ENCODE measurements at regions not wholly inside any gene's neighbourhood (a gene's known extent, or its start where the extent isn't known, plus 50 kb on each side); places are given as distances from the start of the nearest gene placed in this dataset.

- intact Hi-C loops (cut with DNase I), result no loop called here
- no peaks in the 10 kb centered on the region for H3K36me3 ChIP-seq
- no peak for DNase-seq
- H3K27me3 ChIP-seq, result no peaks in the 10 kb centered on the region
- no peaks in the 10 kb centered on the region for H3K9me3 ChIP-seq
- no peak for TF ChIP-seq POLR2A (IDR thresholded peaks at IDR 0.05)
- no peak for TF ChIP-seq CTCF (IDR thresholded peaks at IDR 0.05)
- 65 to 68% methylated on average over 1 of the region's 1 CpG for WGBS, 2 donors
- H3K4me1 ChIP-seq, result no peaks in the 10 kb centered on the region
- no peak overlapping the region for H3K27ac ChIP-seq
- no peak overlapping the region for H3K4me3 ChIP-seq
Observed at GRCh38 chr10:36577126-36577525, 548.3 kb upstream of the ANKRD30A start.

- H3K27ac ChIP-seq, result no peak overlapping the region
- no peaks in the 10 kb centered on the region for H3K9me3 ChIP-seq
- no peaks in the 10 kb centered on the region for H3K4me1 ChIP-seq
- DNase-seq, result no peak
- H3K36me3 ChIP-seq, result no peaks in the 10 kb centered on the region
- TF ChIP-seq POLR2A (IDR thresholded peaks at IDR 0.05) (no peak), CTCF (IDR thresholded peaks at IDR 0.05) (no peak)
- H3K27me3 ChIP-seq, result no peaks in the 10 kb centered on the region
- no peak overlapping the region for H3K4me3 ChIP-seq
- intact Hi-C loops (cut with DNase I), result no loop called here
Observed at GRCh38 chr10:36574207-36574606, 551.2 kb upstream of the ANKRD30A start.

GRCh38 chr10:36573246-36573645, 552.2 kb upstream of the ANKRD30A start:
- intact Hi-C loops (cut with DNase I), result no loop called here
- no peak overlapping the region for H3K4me3 ChIP-seq
- H3K9me3 ChIP-seq, result no peaks in the 10 kb centered on the region
- 25 to 32% methylated on average over 2 of the region's 2 CpGs for WGBS, 2 donors
- DNase-seq, result no peak
- H3K27me3 ChIP-seq, result no peaks in the 10 kb centered on the region
- H3K27ac ChIP-seq, result no peak overlapping the region
- TF ChIP-seq CTCF (IDR thresholded peaks at IDR 0.05) (no peak), POLR2A (IDR thresholded peaks at IDR 0.05) (no peak)
- no peaks in the 10 kb centered on the region for H3K36me3 ChIP-seq
- no peaks in the 10 kb centered on the region for H3K4me1 ChIP-seq

GRCh38 chr10:36564433-36564832, 561.0 kb upstream of the ANKRD30A start:
- no peak overlapping the region for H3K27ac ChIP-seq
- WGBS, 2 donors, result 58 to 59% methylated on average over 4 of the region's 4 CpGs
- no peaks in the 10 kb centered on the region for H3K9me3 ChIP-seq
- no peak for DNase-seq
- H3K27me3 ChIP-seq, result no peaks in the 10 kb centered on the region
- H3K4me1 ChIP-seq, result no peaks in the 10 kb centered on the region
- H3K4me3 ChIP-seq, result no peak overlapping the region
- intact Hi-C loops (cut with DNase I), result no loop called here
- TF ChIP-seq CTCF (IDR thresholded peaks at IDR 0.05) (no peak), POLR2A (IDR thresholded peaks at IDR 0.05) (no peak)
- no peaks in the 10 kb centered on the region for H3K36me3 ChIP-seq

- no peak for DNase-seq
- Histone ChIP-seq H3K4me1 (no peaks in the 10 kb centered on the region), H3K4me3 (no peak overlapping the region), H3K27ac (no peak overlapping the region), H3K9me3 (no peaks in the 10 kb centered on the region), H3K36me3 (no peaks in the 10 kb centered on the region), H3K27me3 (no peaks in the 10 kb centered on the region)
- intact Hi-C loops (cut with DNase I), result no loop called here
- TF ChIP-seq CTCF (IDR thresholded peaks at IDR 0.05), result no peak
- TF ChIP-seq POLR2A (IDR thresholded peaks at IDR 0.05), result no peak
- WGBS, 2 donors, result 43 to 48% methylated on average over 8 of the region's 8 CpGs
Observed at GRCh38 chr10:36559412-36560400, 565.7 kb upstream of the ANKRD30A start.
